Activated naive CD8-positive, alpha-beta T cell treated with anti-CD3 and anti-CD28 coated beads, Interleukin-2, amount 50 U/mL, for 24 hours (primary cell): ENCODE measurements at regions not wholly inside any gene's neighbourhood (a gene's known extent, or its start where the extent isn't known, plus 50 kb on each side); places are given as distances from the start of the nearest gene placed in this dataset.

ENCODE experiments used
- ATAC-seq: fragments of 150-1000 bp; cut with Tn5 transposase; one replicate; pipeline ENCODE4 v1.10.0; 2021
- DNase-seq: peaks from one replicate; pipeline ENCODE4 v3.0.0; 2021
- H3K27ac Mint-ChIP-seq: one replicate; pipeline ENCODE4 v1.8.0; 2021; ENCODE audit warnings: mild to moderate bottlenecking, mixed read lengths
- H3K27me3 Mint-ChIP-seq: one replicate; pipeline ENCODE4 v1.8.0; 2021; ENCODE audit warnings: mixed read lengths
- H3K36me3 Mint-ChIP-seq: one replicate; pipeline ENCODE4 v1.8.0; 2021; ENCODE audit warnings: low read depth, mixed read lengths
- H3K4me1 Mint-ChIP-seq: one replicate; pipeline ENCODE4 v1.8.0; 2021; ENCODE audit warnings: mixed read lengths
- H3K4me3 Mint-ChIP-seq: one replicate; pipeline ENCODE4 v1.8.0; 2021; ENCODE audit warnings: mild to moderate bottlenecking, moderate library complexity, mixed read lengths
- H3K9me3 Mint-ChIP-seq: one replicate; pipeline ENCODE4 v1.8.0; 2021; ENCODE audit warnings: mixed read lengths

DNA sequence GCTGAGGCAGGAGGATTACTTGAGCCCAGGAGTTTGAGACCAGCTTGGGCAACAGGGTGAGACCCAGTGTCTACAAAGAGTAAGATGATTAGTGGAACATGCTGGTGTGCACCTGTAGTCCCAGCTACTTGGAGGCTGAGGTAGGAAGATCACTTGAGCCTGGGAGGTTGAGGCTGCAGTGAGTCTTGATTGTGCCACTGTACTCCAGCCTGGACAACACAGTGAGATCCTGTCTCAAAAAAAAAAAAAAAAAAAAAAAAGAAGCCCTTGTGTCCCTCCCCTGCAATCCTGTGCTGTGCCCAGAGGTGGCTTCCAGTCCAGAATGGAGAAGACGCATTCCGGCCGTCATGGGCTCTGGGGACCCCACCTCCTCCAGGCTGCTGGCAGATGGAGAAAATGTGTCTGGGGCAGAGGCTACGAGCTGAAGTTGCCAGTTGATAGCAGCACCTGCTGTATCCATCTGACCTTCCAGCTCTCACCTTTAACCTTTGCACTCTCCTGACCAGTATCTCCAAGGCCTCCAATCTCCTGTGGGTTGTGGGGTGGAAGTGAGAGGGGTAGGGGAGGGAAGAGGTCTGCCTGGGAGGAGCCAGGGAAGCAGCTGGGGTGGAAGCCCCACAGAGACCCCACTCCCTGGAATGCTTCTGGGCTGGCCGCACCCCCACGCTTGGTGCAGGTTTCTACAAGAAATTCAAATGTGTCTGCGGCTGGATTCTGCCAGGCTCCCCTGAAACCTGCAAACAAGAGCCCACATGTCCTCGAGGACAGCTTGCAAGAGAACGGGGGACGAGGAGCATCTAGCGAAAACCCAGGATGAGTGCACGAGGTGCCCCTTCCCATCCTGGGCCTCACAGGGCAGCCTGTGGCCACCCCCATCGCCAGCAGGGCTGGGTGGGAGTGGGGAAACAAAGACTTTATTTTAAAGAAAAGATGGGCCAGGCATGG is 148.3 kb upstream of the IER5L start:
- ATAC-seq (no peak), DNase-seq (no peak)
- no peak overlapping the region for H3K4me3 Mint-ChIP-seq
- H3K36me3 Mint-ChIP-seq, result no peaks in the 10 kb centered on the region
- H3K27me3 Mint-ChIP-seq, result no peaks in the 10 kb centered on the region
- H3K4me1 Mint-ChIP-seq, result peaks cover 25% of the 10 kb centered on the region
- H3K9me3 Mint-ChIP-seq, result peaks cover 8% of the 10 kb centered on the region
- H3K27ac Mint-ChIP-seq, result no peak overlapping the region

DNA sequence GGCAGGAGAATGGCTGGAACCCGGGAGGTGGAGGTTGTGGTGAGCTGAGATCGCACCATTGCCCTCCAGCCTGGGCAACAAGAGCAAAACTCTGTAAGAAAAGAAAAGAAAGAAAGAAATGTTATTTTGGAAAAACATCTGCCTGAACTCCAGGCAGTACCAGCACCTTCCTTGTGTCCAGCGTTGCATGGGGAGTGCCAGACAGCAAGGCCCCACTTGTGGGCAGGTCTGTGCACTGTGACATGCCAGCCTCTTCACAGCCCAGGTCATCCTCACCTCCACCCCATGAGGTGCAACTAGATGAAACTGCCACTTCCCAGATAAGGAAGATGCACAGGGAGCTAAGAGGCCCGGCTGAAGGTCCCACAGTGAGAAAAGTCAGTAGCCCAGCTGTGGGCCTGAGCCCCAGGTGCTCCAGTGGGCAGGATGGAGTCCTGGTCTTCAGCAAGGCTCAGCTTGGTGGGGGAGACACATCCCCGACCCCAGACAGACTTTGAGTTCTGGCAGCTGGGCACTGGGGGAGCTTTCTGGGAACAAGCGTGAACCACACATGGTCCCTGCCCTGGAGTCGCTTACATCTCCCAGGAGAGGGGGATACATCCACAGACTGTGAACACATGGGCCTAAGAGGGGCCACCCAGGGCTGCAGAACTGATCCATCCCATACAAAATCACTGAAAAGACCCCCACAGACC is 146.9 kb upstream of the IER5L start:
- no peaks in the 10 kb centered on the region for H3K36me3 Mint-ChIP-seq
- H3K4me3 Mint-ChIP-seq, result no peak overlapping the region
- H3K9me3 Mint-ChIP-seq, result no peaks in the 10 kb centered on the region
- H3K4me1 Mint-ChIP-seq, result peaks cover 34% of the 10 kb centered on the region
- ATAC-seq (no peak), DNase-seq (no peak)
- H3K27ac Mint-ChIP-seq, result no peak overlapping the region
- peaks cover 2% of the 10 kb centered on the region for H3K27me3 Mint-ChIP-seq

DNA sequence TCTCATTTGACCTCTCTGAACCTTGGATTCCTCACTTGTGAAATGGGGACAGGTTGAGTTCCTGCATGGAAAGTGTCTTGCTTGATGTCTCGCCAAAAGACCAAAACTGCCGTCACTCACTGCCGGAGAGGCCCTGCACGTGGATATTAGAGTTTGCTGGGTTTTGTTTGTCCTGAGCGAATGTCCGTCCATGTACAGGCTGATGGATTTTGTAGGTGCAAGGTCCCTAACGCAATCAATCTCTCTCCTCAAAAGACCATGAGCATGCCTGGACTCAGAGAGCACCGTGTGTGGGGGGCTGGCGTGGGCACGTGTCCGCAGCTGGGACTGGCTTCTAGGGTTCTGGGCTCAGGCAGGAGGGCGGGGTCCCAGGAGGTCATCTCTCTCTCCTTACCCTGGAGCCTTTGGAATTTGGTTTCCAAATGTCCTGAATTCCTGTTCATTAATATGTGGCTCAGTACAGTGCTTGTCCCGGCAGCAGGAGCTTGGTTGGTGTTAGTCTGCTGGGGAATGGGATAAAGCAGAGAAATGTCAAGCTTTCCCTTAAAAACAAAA is 146.0 kb upstream of the IER5L start:
- Mint-ChIP-seq H3K4me3 (no peak overlapping the region), H3K36me3 (no peaks in the 10 kb centered on the region), H3K4me1 (peaks cover 36% of the 10 kb centered on the region), H3K27ac (no peak overlapping the region), H3K27me3 (peaks cover 2% of the 10 kb centered on the region), H3K9me3 (no peaks in the 10 kb centered on the region)
- DNase-seq (no peak), ATAC-seq (no peak)

DNA sequence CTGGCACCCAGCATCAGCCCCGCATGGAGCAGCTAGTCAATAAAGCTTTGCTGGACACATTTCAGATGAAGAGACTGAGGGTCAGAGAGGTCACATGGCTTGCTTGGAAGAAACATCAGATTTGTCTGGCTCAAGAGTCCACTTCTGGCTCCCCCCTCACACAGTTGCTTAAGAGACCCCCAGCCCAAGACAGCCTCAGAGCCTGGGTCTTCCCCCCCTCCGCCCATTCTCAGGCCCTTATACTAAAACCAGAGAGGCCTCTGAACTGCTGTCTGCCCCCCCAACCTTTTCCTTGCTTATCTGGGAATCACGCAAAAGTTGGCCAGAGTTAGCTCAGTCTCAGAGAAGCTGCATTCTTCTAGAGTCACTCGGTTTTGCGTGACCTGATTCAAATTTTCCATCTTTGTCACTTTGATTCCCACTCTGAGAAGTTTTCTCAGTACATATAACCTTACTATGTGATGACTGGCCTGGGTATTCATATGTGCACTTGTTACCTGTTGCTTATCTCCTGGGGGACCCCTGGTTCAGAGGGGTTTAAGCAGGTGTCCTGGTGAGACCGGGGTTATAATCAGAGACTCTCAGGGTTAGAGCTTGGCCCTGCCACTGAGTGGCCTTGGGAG is 145.4 kb upstream of the IER5L start:
- Mint-ChIP-seq H3K9me3 (no peaks in the 10 kb centered on the region), H3K27ac (no peak overlapping the region), H3K27me3 (peaks cover 2% of the 10 kb centered on the region), H3K36me3 (no peaks in the 10 kb centered on the region), H3K4me3 (no peak overlapping the region), H3K4me1 (peaks cover 30% of the 10 kb centered on the region)
- DNase-seq, result no peak
- ATAC-seq, result peak; percentile 26

DNA sequence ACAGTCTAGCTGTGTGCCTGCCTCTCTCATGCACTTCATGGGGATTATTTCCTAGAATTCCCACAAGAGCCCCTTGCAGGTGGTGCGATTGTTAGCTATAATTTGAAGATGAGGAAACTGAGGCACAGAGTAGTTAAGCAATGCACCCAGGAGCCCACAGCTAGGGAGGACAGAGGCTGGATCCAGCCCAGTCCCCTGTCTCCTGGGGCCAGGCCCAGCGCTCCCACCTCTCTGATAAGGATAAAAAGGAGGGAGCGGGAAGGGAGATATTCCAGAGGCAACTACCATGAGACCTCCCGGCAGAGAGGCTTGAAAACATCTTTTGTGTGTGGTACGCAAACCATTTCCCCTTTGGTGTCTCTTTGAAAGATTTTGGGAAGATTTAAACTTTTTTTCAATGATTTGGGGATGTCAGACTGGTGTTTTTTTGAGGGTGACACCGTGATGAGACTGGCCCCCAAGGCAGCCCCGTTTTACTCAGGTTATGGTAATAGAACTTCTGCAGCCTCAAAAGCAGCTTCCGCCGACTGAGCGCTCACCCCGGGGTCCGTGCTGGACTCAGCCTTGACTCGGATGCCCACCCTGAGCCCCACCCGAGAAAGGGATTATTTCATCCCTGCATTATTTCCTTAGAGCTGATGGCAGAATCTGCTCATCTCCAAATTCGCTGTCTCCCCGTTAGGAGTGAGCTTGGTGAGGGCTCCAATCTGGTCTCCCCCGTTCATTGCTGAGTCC is 144.7 kb upstream of the IER5L start:
- Mint-ChIP-seq H3K9me3 (no peaks in the 10 kb centered on the region), H3K4me3 (no peak overlapping the region), H3K27ac (no peak overlapping the region), H3K36me3 (no peaks in the 10 kb centered on the region), H3K4me1 (peaks cover 25% of the 10 kb centered on the region), H3K27me3 (peaks cover 2% of the 10 kb centered on the region)
- no peak for ATAC-seq
- no peak for DNase-seq

DNA sequence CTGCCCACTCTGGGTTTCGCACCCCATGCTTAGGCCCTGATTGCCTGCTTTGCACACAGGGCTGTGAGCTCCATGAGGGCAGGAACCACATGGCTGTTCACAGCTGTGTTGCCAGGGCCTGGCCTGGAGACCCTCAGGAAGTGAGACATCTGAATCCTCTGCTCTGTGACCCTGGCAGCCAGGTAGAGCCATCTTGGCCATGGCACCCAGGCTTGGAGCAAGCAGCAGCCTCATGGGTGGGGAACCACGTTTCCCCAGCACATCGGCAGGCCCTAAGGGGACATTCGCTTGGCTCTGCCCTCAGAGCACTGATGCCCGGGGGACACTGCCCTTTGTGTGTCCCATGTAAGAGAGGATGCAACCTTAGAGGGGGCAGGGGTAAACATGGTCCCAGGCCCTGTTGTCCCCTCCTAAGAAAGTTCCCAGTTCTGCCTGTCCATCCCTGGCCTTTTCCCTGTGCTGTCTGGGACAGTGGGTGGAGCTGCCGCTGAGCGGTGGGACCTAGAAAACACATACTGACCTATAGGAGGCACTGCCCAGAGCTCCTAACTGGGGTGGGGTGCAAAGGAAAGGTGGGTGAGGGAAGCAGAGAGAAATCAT is 144.1 kb upstream of the IER5L start:
- Mint-ChIP-seq H3K9me3 (no peaks in the 10 kb centered on the region), H3K36me3 (no peaks in the 10 kb centered on the region), H3K4me1 (peaks cover 25% of the 10 kb centered on the region), H3K27ac (no peak overlapping the region), H3K4me3 (no peak overlapping the region), H3K27me3 (peaks cover 2% of the 10 kb centered on the region)
- DNase-seq, result no peak
- ATAC-seq, result no peak

DNA sequence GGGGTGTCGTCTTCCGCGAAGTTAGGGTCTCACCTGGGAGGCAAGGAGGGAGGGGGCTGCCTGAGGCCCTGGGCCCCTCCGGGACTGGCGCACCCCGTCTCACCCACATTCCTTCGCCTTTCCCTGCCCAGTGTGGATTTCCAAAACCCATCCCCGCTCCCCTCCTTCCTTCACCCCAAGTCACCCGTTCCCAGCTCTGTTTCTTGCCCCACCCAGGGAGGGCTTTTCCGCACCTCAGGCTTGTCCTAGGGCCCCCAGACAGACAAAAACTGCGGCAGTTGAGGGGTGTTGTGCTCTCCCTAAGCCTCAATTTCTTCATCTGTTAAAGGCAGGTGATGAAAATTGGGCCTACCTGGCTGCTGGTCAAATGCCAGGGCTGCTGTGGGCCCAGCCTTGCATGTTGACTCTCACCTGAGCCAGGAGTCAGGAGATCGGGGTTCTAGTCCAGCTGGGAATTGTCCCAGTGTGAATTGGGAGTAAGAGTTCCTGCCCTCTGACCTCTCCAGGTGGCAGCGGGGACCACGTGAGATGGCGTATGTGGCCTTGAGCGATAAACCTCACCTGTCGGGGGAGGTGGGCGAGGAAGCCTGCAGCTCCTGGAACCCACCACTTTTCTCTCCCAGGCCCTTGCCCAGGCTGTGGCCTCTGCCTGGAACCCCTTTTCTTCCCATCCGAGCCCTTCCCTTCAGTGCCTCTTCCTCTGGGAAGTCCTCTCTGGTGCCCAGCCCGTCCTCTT is 143.4 kb upstream of the IER5L start:
- H3K4me3 Mint-ChIP-seq, result no peak overlapping the region

DNA sequence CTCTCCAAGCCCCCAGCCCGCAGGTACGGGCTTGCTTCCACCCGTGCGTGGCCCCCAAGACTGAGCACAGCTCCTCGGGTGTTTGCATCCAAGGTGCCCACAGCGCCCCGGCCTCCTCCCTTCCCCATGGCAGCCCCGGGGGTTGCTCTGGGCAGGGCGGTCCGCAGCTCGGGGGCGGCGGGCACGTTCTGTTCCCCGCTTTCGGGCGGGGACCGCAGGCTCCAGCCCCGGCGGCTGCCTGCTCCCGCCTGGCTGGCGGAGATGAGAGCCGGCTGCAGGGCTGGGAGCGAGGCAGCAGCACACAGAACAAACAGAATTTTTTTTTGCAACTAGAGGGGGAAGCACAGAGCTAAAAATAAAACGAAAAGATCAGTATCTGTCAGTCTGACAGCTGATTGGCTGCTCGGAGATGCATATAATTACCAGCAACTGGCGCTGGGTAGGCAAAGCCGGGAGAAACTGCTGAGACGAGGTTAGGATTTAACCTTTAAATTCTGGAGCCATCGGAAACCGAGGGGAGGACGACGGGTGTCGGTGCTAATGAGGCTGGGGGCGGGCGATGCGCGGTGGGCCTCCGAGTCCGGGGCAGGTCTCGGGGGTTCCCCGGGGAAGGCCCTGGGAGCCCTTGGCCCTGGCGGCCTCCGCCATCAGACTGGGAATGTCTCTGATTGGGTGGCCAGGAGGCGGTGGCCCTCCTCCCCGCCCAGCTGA is 142.7 kb upstream of the IER5L start:
- Mint-ChIP-seq H3K9me3 (no peaks in the 10 kb centered on the region), H3K36me3 (no peaks in the 10 kb centered on the region), H3K4me3 (peak overlapping the region; percentile 78), H3K27me3 (peaks cover 2% of the 10 kb centered on the region), H3K27ac (peak overlapping the region; percentile 84), H3K4me1 (peaks cover 25% of the 10 kb centered on the region)
- DNase-seq (peak; percentile 53), ATAC-seq (peak; percentile 79)

More for the DNA sequence above, 143.4 kb upstream of the IER5L start:
- ATAC-seq, result no peak
- Mint-ChIP-seq H3K27ac (no peak overlapping the region), H3K36me3 (no peaks in the 10 kb centered on the region), H3K4me1 (peaks cover 25% of the 10 kb centered on the region), H3K9me3 (no peaks in the 10 kb centered on the region), H3K27me3 (peaks cover 2% of the 10 kb centered on the region)
- no peak for DNase-seq

DNA sequence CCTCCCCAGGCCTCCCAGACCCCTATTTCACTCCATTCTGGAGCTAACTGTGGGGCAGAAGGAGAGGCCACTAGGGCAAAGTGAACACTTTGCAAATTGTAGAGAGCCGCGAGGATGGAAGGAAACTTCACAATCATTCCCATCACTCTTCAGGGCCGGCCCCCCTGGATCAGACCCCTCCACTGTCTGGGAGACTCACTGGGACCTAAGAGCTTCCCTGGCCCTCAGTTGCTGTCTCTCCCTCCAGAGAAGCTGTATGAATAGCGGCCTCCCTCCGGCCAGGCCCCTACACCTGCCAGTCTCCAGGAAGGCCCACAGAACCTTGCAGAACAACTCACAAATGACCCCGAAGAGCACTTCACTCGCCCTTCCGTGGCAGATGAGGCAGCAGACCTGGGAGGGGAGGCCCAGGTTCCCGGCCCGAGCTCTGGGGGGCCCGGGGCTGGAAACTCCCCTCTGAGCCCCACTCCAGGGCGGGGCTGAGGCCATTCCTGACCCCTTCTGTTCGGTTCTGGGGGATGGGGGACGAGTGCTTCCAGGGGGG is 141.9 kb upstream of the IER5L start:
- Mint-ChIP-seq H3K27ac (no peak overlapping the region), H3K27me3 (peaks cover 2% of the 10 kb centered on the region), H3K4me1 (peaks cover 25% of the 10 kb centered on the region), H3K9me3 (no peaks in the 10 kb centered on the region), H3K36me3 (no peaks in the 10 kb centered on the region), H3K4me3 (no peak overlapping the region)
- peak; percentile 2 for ATAC-seq
- DNase-seq, result no peak

DNA sequence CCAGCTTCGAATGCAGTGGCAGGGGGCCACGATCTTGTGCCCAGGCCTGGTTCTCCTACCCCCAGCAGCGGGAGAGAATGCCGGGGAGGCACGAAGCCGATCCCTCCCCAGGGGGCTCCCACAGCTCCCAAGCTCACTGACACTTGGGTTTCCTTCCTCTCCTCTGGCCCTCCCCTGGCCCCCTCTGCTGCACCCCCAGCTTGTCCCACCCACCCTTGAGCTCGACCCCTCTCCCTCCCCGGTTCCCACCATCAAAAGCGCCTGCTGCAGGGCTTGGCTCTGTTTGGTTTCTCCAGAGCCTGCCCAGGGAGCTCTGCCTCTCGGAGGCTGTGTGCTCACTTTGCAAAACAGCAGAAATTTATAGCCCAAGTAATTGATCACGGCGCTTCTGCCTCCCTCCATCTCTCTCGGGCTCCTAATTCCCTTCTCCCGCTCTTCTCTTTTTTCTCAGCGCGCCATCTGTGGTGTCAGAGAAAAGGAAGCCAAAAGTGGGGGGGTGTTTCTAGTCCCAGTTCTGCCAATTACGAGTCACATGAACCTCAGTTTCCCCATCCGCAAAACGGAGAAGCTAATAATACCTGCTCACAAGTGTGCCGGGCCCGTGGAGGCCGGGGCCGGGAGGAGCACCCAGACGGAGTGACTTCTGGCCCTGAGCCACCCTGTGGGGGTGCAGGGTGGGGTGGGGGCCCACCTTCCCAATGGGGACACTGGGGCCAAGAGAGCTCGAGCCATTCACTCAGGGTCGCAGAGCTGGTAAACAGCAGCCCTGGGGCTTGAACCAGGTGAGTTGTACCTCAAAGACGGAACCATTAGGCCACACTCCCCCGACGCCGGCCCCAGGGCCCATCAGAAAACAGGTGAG is 141.2 kb upstream of the IER5L start:
- H3K9me3 Mint-ChIP-seq, result no peaks in the 10 kb centered on the region

DNA sequence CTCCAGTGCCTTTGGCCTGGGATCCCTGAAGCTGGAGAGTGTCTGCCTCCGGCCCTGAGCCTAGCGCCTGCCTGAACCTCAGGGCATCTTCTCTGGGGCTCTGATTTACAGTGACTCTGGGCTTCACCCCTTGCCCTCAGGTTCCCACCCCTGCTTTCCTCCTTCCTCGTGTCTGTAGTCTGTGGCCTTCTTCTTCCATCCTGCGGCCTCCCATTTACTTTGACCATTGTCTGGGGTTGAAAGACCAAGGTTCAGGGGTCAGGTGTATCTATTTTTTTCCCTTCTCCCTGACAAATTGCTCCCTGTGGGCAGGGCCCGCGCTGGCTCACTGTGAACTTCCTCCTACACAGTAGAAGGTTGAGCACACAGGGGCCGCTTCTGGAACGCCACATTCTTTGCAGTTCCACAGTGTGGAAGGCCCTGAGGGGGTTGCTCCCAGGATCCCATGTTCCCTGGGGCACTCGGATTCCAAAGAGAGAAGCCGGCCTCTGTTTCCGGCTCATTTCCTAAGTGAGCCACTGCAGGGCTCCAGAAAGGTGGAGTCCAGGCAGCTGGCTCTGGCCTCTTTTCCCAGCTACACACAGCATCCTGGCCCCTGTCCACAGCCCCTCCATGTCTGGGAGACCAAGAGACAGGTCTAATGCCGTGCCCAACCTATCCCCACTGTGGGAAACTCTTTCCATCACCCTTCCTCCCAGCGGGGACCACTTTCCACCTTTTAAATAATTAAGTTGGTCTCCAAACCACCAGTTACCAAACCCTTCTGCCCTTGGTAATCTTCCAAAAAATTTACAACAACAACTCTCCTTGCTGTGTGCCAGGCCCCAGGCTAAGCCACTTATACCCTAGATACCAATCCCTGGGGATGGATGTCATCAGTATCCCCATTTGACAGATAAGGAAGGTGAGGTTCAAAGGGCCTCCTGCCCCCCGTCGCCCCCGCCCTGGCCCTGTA is 140.3 kb upstream of the IER5L start:
- peaks cover 19% of the 10 kb centered on the region for H3K4me1 Mint-ChIP-seq
- H3K9me3 Mint-ChIP-seq, result no peaks in the 10 kb centered on the region
- ATAC-seq (no peak), DNase-seq (no peak)
- H3K27me3 Mint-ChIP-seq, result peaks cover 2% of the 10 kb centered on the region
- H3K36me3 Mint-ChIP-seq, result no peaks in the 10 kb centered on the region
- no peak overlapping the region for H3K4me3 Mint-ChIP-seq
- no peak overlapping the region for H3K27ac Mint-ChIP-seq

More for the DNA sequence above, 141.2 kb upstream of the IER5L start:
- Mint-ChIP-seq H3K4me3 (no peak overlapping the region), H3K36me3 (no peaks in the 10 kb centered on the region), H3K4me1 (peaks cover 25% of the 10 kb centered on the region), H3K27ac (no peak overlapping the region), H3K27me3 (peaks cover 2% of the 10 kb centered on the region)
- DNase-seq, result no peak
- ATAC-seq, result no peak
